GM18499 (cell line): ENCODE measurements at regions not wholly inside any gene's neighbourhood (a gene's known extent, or its start where the extent isn't known, plus 50 kb on each side); places are given as distances from the start of the nearest gene placed in this dataset.

Experiments
- ATAC-seq: cut with Tn5 transposase; IDR thresholded peaks from one replicate; pipeline ENCODE4 v1.9.1; 2021; ENCODE audit warnings: moderate number of reproducible peaks; ENCODE audit not compliant: insufficient read depth, unreplicated experiment

DNA sequence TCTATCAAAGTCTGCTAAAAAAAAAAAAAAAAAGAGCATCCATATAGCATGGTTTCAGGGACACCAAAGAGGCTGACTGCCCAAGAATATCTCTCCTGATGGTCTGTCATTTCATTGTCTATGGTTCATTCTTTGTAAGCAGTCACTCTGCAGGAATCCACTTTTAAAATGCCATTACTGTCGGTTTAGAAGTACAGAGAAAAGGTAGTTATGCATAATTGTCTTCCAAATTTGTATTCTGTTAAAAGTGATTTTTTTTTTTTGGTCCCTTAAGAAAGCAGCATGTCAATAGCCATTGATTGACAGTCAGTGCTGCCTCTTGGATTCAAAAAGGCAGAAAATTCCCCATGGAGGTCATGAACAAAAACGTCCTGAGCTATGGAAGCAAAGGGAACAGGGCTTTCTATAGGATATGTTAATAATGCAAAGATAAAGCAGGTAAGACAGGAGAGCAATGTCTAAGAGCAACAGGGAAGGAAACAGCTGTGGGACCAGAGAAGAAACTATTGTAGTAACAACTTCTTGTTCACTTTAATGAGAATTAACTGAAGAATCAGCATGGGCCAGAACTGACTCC is 245.8 kb downstream of the TMX3 start:
- ATAC-seq = no peak

DNA sequence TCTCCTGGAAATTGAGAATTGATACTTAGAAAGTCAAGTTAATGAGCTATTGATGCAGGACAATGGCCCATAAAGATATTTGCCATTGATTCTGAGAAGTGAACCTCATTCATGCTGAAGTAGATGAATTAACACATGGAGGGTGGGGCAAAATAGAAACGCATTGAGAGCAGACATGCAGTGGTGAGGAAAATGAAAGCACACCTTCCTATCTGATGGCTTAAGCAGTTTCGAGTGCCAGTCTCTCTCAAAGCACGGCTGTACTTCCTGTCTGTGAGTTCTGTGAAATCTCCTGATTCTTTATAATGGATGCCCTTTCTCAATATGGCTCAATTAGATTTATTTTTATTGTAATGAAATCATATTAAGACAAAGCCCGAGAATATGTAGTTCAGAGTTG is 247.0 kb downstream of the TMX3 start:
- no peak for ATAC-seq

DNA sequence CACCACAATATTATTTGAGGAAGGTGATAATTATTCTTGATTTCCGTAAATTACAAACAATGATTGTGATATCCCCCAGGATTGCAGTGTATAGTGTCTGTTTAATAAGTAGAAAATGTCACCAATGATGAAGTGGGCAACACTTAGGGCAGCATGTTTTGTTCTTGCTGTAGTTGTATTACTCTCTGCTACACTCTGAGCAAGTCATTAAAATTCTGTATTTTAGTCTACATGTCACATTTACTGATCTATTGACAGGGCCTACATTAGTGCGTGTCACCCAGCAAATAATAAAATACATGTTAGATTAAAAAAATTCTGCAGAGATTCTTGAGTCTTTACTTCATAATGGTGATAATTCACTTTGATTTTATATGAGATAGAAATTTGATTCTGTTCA is 247.6 kb downstream of the TMX3 start:
- ATAC-seq = no peak

DNA sequence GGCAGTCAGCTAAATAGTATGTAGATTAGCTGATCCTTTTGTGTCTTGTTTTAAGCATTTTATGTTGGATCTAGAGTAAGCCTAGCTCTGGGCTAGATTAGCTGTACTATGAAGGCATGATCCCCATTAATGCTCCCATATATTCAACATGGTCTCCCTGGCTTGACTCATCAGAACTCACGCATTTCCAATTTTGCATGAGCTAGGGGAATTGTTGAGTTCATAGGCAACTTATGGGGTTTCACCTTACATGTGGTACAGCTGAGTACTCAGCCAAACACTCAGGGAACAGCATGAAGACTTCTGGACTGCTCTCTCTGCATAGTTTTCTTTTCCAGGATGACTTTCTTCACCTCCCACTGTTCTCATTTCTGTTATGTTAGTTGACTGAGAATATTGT is 248.2 kb downstream of the TMX3 start:
- no peak for ATAC-seq

DNA sequence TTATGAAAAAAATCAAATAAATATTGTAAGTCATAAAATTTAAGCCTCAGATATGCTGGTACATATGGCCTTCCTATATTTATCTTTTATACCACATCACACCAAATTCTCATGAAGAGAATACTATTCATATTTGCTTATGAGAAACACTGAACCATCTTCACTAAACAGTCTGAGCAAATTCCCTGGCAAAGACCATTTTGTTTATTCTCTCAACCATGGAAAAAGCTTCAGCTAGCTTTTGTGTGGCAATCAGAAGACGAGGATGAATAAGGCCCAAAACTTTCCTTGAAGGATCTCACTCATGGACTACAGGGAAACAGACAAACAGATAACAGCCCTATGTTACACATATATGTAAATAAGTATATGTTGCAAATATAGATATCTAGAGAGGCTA is 252.1 kb downstream of the TMX3 start:
- ATAC-seq = no peak

DNA sequence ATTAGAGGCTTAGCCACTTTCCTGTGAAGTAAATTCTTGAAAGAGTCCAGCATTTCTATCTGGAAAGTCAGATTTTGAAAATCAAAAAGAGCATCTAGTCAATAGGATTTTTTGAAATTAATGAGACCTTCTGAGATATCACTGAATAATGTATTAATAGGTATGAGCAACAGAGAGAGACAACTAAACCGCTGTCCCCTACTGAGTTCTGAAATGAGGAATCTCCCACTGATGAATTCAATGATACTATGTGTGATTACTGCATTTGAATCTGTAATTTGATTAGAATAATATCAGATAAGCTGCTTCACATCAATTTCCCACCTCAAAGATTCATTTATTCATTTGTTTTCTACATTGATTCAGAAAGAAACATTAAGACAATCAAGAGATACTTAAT is 252.8 kb downstream of the TMX3 start:
- no peak for ATAC-seq

DNA sequence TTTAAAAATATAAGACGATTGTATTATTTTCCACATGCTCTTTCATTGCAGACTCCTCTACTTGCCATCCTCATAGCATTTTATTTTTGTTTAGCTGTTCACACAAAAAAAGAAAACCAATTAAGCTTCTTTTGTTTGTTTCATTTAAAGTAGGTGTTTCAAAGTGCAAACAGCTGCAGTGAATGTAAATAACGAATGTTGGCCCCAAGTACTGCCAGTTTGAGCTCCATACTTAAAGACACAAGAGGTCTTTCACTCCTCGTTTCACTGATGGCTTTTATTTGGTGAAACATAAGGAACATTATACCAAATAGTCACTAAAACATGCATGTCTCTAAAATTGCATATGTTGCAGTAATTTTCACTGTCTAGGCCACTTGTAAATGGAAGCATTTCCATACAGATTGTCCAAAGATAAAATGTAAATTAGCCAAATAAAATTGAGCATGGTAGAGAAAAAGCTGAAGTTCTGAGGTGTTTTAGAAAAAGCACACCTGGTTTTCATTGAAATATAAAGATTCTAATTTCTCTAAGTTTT is 253.4 kb downstream of the TMX3 start:
- ATAC-seq = no peak

DNA sequence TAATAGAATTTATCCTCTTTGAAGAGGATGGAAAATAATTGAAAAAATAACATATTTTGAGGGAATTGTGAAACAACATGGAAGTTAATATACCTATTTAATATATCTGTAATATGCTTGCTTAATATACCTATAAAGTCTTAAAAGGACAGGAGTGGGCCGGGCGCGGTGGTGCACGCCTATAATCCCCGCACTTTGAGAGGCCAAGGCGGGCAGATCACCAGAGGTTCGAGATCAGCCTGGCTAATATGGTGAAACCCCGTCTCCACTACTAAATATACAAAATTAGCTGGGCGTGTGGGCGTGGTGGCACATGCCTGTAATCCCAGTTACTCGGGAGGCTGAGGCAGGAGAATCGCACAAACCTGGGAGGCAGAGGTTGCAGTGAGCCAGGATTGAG is 254.9 kb downstream of the TMX3 start:
- ATAC-seq = no peak

DNA sequence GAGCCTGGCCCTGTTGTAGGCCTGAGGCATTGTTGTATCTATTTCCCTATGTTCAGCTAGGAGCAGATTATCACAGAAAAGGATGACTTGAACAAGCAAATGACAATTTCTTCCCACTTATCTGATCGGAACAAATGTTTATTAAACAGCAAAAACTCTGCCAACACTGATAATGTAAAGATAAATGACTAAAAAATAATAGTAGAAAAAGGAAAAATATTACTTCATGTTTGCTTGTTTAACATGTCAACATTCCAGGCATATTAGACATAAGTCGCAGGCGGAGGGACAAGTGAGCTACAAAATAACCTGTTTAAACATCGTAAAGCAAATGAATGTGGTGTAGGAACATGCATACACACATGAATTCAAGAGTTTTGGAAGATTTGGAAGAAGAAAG is 257.9 kb downstream of the TMX3 start:
- no peak for ATAC-seq

DNA sequence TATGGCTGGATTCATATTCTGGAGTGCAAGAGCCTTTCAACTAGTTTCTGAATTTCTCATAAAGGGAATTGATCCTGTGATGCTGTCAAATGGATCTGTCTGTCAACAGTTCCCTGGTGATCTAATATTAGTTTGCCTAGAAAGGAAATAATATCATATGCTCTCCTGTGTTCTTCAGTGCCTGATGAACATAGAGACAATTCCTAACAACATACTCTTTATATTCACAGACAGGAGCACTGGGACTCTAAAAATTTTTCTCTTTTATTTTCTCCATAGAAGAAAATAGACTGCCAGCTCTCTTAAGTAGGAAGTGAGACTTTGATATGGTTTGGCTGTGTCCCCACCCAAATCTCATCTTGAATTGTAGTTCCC is 259.7 kb downstream of the TMX3 start:
- no peak for ATAC-seq

DNA sequence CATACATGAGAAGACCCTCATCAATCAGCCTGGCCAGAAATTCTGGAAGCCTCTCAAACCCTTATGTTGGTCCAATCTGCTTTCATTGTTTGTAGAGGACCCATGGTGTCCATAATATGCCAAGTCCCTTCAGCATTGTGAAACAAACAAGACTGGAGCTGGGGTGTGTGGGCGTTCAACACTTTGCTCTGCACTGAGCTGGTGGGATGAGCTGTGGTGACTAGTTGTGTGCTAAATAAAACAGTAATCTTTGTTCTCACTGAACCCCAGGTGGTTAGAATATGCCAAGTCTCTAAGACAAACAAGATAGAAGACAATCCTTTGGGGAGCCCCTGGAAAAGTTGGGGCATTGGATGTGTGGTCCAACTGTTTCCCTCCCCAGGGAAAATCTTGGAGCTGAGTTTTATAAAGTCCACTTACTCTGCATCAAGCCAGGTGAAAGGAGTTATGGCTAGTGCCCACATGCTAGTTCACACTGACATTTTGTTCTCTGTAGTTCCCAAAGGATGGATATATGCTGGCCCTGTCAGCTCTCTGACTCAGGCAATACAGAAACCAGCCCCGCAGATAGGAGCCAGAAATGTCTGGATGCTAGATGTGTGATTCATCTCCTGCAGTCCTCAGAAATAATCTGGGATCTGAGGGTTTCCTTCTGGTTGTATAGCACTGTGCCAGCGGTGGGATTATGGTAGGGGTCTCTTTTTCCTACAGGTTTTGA is 260.2 kb downstream of the TMX3 start:
- ATAC-seq = no peak

DNA sequence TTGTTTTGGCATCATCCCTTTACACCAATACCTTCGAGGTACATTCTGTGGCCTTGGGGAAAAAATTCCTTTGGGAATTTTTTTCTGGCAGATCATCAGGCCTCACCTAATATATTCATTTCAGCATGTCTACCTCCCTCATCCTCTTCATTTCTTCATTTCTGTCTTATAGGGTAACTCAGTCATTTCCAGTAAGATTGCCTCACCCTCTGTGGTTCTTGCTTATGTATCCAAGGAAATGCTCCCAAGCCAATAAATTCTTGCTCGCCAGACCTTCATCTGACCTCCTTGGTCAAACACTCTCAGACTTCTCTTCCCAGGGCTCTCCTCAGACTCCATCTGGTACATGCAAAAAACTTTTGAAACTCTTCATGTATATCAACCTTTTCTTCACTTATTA is 265.6 kb downstream of the TMX3 start:
- no peak for ATAC-seq

DNA sequence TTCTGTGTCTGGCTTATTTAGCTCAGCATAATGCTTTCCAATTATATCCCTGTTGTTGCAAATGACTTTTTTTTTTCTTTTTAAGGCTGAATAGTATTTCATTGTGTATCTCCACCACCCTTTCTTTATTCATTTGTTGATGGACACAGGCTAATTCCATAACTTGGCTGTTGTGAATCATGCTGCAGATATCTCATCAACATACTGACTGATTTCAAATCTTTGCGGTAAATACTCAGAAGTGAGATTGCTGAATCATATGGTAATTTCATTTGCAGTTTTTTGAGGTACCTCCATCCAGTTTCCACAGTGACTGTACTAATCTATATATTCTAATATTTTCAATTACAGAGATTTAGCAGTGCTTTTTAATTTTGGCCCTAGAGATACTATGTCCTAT is 266.2 kb downstream of the TMX3 start:
- no peak for ATAC-seq

DNA sequence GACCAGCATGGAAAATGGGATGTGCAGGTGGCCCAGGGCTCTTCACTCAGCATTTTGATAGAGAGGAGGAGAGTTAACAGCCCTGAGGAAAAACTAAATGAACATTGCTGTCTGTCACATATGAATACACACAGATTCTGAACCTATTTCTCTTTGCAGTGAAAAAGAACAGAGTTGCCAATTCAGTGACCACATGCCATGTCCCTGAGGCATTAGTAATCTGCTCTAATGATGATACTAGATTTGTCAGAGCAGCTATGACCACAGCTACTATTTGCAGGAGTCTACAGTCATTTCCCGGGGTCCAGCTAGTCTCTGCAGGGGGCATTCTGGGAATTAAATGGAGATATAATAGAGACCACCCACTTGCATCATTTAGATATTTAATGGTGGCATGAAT is 267.6 kb downstream of the TMX3 start:
- no peak for ATAC-seq

DNA sequence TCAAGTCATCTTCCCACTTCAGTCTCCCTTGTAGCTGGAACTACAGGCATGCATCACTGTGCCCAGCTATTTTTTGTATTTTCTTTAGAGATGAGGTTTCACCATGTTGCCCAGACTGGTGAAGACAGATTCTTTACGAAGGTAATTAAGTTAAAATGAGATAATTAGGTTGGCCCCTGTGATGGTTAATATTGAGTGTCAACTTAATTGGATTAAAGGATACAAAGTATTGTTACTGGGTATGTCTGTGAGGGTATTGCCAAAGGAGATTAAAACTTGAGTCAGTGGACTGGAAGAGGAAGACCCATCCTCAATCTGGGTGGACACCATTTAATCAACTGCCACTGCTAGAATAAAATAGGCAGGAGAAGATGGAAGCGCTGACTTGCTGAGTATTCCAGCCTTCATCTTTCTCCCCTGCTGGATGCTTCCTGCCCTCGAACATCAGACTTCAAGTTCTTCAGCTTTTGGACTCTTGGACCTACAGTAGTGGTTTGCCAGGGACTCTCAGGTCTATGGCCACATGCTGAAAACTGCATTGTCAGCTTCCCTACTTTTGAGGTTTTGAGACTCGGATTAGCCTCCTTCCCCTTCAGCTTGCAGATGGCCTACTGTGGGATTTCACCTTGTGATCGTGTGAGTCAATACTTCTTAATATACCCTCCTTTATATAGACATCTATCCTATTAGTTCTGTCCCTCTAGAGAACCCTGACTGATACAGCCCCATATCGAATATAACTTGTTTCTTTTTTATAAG is 269.1 kb downstream of the TMX3 start:
- no peak for ATAC-seq

DNA sequence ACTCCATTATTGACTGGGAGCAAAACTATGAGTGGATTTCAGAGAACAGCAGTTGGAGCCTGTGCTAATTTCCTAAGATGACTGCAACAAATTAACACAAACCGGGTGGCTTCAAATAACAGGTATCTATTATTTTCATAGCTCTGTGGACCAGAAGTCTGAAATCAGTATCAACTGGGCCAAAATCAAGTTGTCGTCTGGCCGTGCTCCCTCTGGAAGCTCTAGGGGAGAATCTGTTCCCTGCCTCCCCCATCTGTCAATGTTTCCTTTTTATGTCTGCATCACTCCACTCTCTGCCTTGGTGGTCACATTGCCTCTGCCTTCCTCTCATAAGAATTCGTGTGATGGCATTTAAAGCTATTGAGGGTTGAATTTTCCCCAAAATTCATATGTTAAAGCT is 269.8 kb downstream of the TMX3 start:
- no peak for ATAC-seq

DNA sequence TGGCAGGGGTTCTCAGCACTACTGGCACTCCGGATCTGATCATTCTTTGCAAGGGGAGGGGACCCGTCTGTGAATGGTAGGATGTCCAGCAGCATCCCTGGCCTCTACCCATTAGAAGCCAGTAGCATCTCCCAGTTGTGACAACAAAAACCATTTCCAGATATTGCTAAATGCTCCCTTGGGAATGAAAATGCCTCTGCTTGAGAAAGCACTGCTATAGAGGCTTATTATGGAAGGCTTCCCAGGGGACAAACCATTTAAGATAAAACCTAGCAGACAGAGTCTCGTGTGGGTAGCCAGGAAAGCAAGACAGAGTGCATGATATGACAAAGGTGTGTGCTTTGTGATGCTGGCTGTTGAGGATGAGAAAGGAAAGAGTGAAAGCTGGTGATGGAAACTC is 273.7 kb downstream of the TMX3 start:
- ATAC-seq = no peak

DNA sequence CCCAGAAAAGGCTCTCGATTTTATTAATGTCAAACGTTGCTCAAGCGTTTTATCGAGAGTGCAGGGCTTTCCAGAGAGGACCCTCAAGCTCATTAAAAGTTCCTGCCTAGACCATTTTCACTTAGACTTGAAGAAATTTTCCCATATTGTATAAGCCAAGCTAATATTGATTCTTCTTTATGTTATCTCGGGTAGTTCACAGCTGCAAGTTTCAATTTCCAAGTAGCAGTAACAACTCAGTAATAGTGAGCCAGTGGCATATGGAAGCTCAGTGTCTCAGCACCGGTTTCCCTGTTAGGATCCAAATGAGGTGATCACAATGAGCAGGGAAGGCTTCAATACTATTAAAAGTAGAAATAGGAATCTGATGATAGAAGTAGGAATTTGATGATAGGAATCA is 274.5 kb downstream of the TMX3 start:
- no peak for ATAC-seq

DNA sequence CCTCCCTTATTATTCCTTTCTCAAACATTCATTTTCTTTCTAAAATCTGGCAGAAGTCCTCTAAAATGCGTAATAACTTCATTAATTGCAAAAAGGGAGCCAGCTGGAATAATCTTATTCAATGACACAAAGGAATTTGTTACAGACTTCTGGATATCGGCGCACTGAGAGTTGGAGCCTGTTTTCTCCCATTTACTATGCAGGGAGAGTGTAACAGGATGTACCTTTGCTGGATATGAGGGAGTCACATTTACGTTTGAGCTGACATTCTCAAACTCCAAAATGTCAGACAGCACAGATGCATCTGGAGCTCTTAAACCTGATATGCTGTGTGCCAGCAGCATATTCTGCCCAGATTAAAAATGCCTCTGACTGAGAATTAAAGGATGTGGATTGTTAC is 275.3 kb downstream of the TMX3 start:
- no peak for ATAC-seq

DNA sequence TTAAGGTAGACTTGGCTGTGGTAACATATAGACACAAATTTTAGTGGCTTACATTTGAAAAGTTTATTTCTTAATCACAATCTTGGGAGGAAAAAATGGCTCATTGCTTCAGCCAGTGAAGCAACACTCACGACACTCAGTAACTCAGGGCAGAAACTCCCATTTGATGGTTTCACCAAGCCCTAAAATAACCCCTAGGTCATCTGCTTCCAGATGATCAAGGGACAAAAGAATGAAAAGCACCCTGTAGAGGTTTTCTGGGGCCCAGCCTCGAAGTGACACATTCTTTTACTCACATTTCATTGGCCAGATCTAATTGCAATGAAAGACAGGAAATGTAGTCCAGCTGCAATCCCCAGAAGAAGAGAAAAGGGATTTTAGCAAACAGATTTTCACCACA is 275.9 kb downstream of the TMX3 start:
- ATAC-seq = no peak

DNA sequence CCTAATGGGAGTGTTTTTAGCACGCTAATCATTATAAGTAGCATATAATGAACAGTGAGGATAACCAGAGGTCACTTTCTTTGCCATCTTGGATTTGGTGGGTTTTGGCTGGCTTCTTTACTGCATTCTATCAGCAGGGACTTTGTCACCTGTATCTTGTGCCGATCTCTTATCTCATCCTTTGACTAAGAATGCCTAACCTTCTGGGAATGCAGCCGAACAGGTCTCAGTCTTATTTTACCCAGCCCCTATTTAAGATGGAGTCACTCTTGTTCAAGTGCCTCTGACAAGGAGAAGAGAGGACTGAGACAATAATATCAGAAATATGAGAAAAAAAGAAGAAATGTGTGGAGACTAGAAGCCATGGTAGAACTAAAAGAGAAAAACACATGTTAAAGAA is 276.4 kb downstream of the TMX3 start:
- no peak for ATAC-seq

DNA sequence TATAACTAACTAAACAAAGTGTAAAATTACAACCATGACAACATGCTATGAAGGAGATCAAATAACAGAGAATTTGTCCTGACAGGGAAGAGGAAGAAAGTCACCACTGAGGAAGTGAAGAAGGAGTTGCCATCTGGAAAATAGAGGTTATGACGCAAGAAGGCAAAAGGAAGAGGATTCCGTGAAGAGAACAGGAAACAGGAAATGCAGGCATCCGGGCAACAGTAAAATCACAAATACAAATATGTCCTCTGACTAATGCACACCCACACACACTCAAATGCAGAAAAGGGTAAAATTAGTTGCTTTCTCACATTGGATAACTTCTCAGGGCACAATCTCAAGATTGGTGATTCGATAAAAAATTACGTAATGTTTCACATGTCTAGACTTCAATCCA is 278.4 kb downstream of the TMX3 start:
- ATAC-seq = no peak
